NCI-H69 (cell line): ENCODE measurements at regions not wholly inside any gene's neighbourhood (a gene's known extent, or its start where the extent isn't known, plus 50 kb on each side); places are given as distances from the start of the nearest gene placed in this dataset.
"Not testable (repeated sequence)": the region's sequence is repeated elsewhere in the genome, so short reads cannot be mapped to it uniquely, and the experiment has no call there.

Experiments
- DNase-seq: peaks from one replicate; lab custom pipeline; 2025; lab: John Stamatoyannopoulos, UW

- DNase-seq = peak; percentile 69
Measured at GRCh38 chr11:24384240-24384639, 112.6 kb upstream of the LUZP2 start.

- peak; percentile 79 for DNase-seq
Measured at GRCh38 chr11:24386546-24387397, 110.1 kb upstream of the LUZP2 start.

GRCh38 chr11:24389575-24389974, 107.3 kb upstream of the LUZP2 start:
- no peak for DNase-seq

- DNase-seq = no peak
Measured at GRCh38 chr11:24390016-24390415, 106.8 kb upstream of the LUZP2 start.

GRCh38 chr11:24390762-24391161, 106.1 kb upstream of the LUZP2 start:
- DNase-seq = peak; percentile 13

- DNase-seq = no peak
Measured at GRCh38 chr11:24391167-24391566, 105.7 kb upstream of the LUZP2 start.

- DNase-seq = no peak
Measured at GRCh38 chr11:24400059-24400665, 96.7 kb upstream of the LUZP2 start.

- no peak for DNase-seq
Measured at GRCh38 chr11:24406389-24406788, 90.5 kb upstream of the LUZP2 start.

GRCh38 chr11:24406980-24407379, 89.9 kb upstream of the LUZP2 start:
- DNase-seq = no peak

- no peak for DNase-seq
Measured at GRCh38 chr11:24407733-24408132, 89.1 kb upstream of the LUZP2 start.

- no peak for DNase-seq
Measured at GRCh38 chr11:24408202-24408601, 88.7 kb upstream of the LUZP2 start.

GRCh38 chr11:24411791-24412190, 85.1 kb upstream of the LUZP2 start:
- no peak for DNase-seq

- no peak for DNase-seq
Measured at GRCh38 chr11:24412722-24413121, 84.1 kb upstream of the LUZP2 start.

- no peak for DNase-seq
Measured at GRCh38 chr11:24413391-24413790, 83.5 kb upstream of the LUZP2 start.

- not testable (repeated sequence) for DNase-seq
Measured at GRCh38 chr11:24415955-24416636, 80.8 kb upstream of the LUZP2 start.

GRCh38 chr11:24421766-24422165, 75.1 kb upstream of the LUZP2 start:
- DNase-seq = no peak

- DNase-seq = no peak
Measured at GRCh38 chr11:24422376-24422775, 74.5 kb upstream of the LUZP2 start.

- DNase-seq = peak; percentile 17
Measured at GRCh38 chr11:24437123-24437522, 59.7 kb upstream of the LUZP2 start.
